NT2/D1 (cell line): ENCODE measurements at regions not wholly inside any gene's neighbourhood (a gene's known extent, or its start where the extent isn't known, plus 50 kb on each side); places are given as distances from the start of the nearest gene placed in this dataset.

Source experiments
- SUZ12 ChIP-seq: IDR thresholded peaks from 2 replicates; pipeline ENCODE4 v1.6.1; 2011; ENCODE audit not compliant: insufficient read length, insufficient read depth; ENCODE audit errors: extremely low read depth
- YY1 ChIP-seq: IDR thresholded peaks from 2 replicates; pipeline ENCODE4 v1.6.1; 2011; ENCODE audit not compliant: insufficient read length, insufficient read depth
- ZNF274 ChIP-seq: IDR thresholded peaks from 2 replicates; pipeline ENCODE4 v1.6.1; 2011; ENCODE audit warnings: mild to moderate bottlenecking, low read depth, low read length

- TF ChIP-seq SUZ12, result no peak
- TF ChIP-seq YY1, result no peak
- TF ChIP-seq ZNF274, result no peak
Measured at GRCh38 chr11:106503901-106504300, 426.4 kb downstream of the AASDHPPT start.
